ENCODE measurements at regions not wholly inside any gene's neighbourhood (a gene's known extent, or its start where the extent isn't known, plus 50 kb on each side); places are given as distances from the start of the nearest gene placed in this dataset.

DNA sequence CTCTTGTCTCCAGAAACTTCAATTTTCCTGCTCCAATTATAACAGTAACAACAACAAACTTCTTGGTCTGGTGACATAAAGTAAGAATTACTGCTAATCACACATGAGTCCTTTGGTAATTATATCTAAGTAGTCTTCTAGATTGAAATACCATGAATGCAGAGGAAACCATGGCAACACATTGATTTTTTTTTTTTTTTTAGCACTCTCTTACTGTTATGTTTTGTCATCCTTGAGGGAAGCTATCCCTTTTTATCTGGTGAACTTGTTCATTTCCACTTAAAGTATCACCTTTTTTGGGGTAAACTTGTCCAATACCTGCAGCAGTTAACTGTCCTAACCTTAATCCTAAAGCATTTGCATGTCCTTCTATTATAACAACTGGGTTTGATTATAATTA is 256.3 kb downstream of the B3GLCT start:
- Histone ChIP-seq H3K27me3 (ENCODE audit: low read length) (peaks cover 1% of the 10 kb centered on the region; the same call in 1 of the 2 replicates), H3K4me1 (ENCODE audit: insufficient read depth, low read length) (no peaks in the 10 kb centered on the region), H4K20me1 (ENCODE audit: low read length) (no peaks in the 10 kb centered on the region), H3K27ac (ENCODE audit: low read length) (no peak overlapping the region), H2AFZ (ENCODE audit: low read length) (no peak overlapping the region), H3K4me3 (ENCODE audit: low read length) (no peak overlapping the region), H3K36me3 (ENCODE audit: low read depth, low read length) (no peaks in the 10 kb centered on the region), H3K9me2 (replicated peaks; ENCODE audit: low read length) (no peaks in the 10 kb centered on the region), H3K4me2 (ENCODE audit: low read length) (no peak overlapping the region), H3K79me2 (ENCODE audit: low read length) (no peaks in the 10 kb centered on the region), H3K9ac (ENCODE audit: low read length) (no peak overlapping the region), H3K9me3 (ENCODE audit: low read length) (no peaks in the 10 kb centered on the region), H3F3A (ENCODE audit: low read length, unreplicated experiment) (no peaks in the 10 kb centered on the region)
- intact Hi-C loops (cut with micrococcal nuclease) = no loop called here
- BruUV-seq (replicated peaks) = no TSS peak
- ChIA-PET CTCF (no interaction called here), POLR2A (ENCODE audit: unreplicated experiment) (no interaction called here)
- DNase-seq (no peak), ATAC-seq (no peak)
- TF ChIP-seq, protein P1, sequence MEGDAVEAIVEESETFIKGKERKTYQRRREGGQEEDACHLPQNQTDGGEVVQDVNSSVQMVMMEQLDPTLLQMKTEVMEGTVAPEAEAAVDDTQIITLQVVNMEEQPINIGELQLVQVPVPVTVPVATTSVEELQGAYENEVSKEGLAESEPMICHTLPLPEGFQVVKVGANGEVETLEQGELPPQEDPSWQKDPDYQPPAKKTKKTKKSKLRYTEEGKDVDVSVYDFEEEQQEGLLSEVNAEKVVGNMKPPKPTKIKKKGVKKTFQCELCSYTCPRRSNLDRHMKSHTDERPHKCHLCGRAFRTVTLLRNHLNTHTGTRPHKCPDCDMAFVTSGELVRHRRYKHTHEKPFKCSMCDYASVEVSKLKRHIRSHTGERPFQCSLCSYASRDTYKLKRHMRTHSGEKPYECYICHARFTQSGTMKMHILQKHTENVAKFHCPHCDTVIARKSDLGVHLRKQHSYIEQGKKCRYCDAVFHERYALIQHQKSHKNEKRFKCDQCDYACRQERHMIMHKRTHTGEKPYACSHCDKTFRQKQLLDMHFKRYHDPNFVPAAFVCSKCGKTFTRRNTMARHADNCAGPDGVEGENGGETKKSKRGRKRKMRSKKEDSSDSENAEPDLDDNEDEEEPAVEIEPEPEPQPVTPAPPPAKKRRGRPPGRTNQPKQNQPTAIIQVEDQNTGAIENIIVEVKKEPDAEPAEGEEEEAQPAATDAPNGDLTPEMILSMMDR (conservative IDR thresholded peaks at IDR 0.05; ENCODE audit: low read depth, low read length) = no peak
- no peak for TF ChIP-seq EZH2phosphoT487 (IDR thresholded peaks at IDR 0.05; ENCODE audit: borderline replicate concordance, low read length)
- no peak for TF ChIP-seq EZH2 (IDR thresholded peaks at IDR 0.05; ENCODE audit: low read length, unreplicated experiment)

DNA sequence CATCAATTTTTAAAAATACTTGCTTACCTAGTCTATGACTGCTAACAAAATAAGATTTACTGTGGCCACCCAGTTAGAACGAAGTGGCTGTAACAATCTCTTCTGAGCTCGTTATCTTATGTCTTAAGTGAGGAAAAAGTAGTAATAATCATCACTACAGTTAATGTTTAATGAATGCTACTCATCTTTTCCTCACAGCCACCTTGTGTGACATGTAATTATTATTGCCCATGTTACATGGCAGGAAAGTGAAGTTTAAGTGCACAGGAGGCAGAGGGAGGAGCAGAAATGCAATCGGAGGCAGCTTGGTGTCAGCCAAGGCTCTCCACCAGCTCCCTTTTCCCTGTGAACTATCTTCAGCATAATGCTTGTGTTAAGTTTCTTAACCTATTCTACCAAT is 260.3 kb downstream of the B3GLCT start:
- no peak overlapping the region for H3K9ac ChIP-seq (ENCODE audit: low read length)
- POLR2A ChIA-PET (ENCODE audit: unreplicated experiment) = no interaction called here

DNA sequence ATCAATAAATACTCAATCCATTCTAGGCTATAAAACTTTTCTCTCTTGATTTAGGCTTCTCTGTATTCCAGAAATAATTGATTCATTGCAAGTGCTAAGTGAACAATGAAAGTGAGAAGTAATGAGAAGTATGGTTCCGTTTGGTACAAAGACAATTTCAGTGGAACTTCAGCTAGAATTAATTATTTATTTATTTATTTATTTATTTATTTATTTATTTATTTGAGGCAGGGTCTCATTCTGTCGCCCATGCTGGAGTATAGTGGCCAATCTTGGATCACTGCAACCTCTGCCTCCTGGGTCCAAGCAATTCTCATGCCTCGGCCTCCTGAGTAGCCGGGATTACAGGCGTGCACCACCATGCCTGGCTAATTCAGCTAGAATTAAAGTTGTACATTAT is 262.1 kb downstream of the B3GLCT start:
- H3K4me2 ChIP-seq (ENCODE audit: low read length) = no peak overlapping the region
- H2AFZ ChIP-seq (ENCODE audit: low read length) = no peak overlapping the region
- no peaks in the 10 kb centered on the region for H3K9me3 ChIP-seq (ENCODE audit: low read length)
- H3K4me3 ChIP-seq (ENCODE audit: low read length) = no peak overlapping the region
- TF ChIP-seq EZH2 (IDR thresholded peaks at IDR 0.05; ENCODE audit: low read length, unreplicated experiment) (no peak), EZH2phosphoT487 (IDR thresholded peaks at IDR 0.05; ENCODE audit: borderline replicate concordance, low read length) (no peak)
- TF ChIP-seq, protein P1 (conservative IDR thresholded peaks at IDR 0.05; ENCODE audit: low read depth, low read length) = no peak
- no peaks in the 10 kb centered on the region for H3K4me1 ChIP-seq (ENCODE audit: insufficient read depth, low read length)
- no peak for DNase-seq
- H3K9ac ChIP-seq (ENCODE audit: low read length) = no peak overlapping the region
- no peak for ATAC-seq
- H3K79me2 ChIP-seq (ENCODE audit: low read length) = no peaks in the 10 kb centered on the region
- no peaks in the 10 kb centered on the region for H4K20me1 ChIP-seq (ENCODE audit: low read length)
- no TSS peak for BruUV-seq (replicated peaks)
- no peaks in the 10 kb centered on the region for H3K9me2 ChIP-seq (replicated peaks; ENCODE audit: low read length)
- H3K27me3 ChIP-seq (ENCODE audit: low read length) = peaks cover 29% of the 10 kb centered on the region
- intact Hi-C loops (cut with micrococcal nuclease) = no loop called here
- H3K36me3 ChIP-seq (ENCODE audit: low read depth, low read length) = no peaks in the 10 kb centered on the region
- H3K27ac ChIP-seq (ENCODE audit: low read length) = no peak overlapping the region
- ChIA-PET CTCF (no interaction called here), POLR2A (ENCODE audit: unreplicated experiment) (no interaction called here)
- H3F3A ChIP-seq (ENCODE audit: low read length, unreplicated experiment) = no peaks in the 10 kb centered on the region

More for the DNA sequence above, 260.3 kb downstream of the B3GLCT start:
- Histone ChIP-seq H3K4me1 (ENCODE audit: insufficient read depth, low read length) (no peaks in the 10 kb centered on the region), H3K9me3 (ENCODE audit: low read length) (no peaks in the 10 kb centered on the region), H2AFZ (ENCODE audit: low read length) (no peak overlapping the region), H3K9me2 (replicated peaks; ENCODE audit: low read length) (no peaks in the 10 kb centered on the region), H3K4me3 (ENCODE audit: low read length) (no peak overlapping the region), H3F3A (ENCODE audit: low read length, unreplicated experiment) (no peaks in the 10 kb centered on the region), H3K79me2 (ENCODE audit: low read length) (no peaks in the 10 kb centered on the region), H3K27ac (ENCODE audit: low read length) (no peak overlapping the region), H4K20me1 (ENCODE audit: low read length) (no peaks in the 10 kb centered on the region), H3K36me3 (ENCODE audit: low read depth, low read length) (no peaks in the 10 kb centered on the region), H3K27me3 (ENCODE audit: low read length) (peaks cover 13% of the 10 kb centered on the region), H3K4me2 (ENCODE audit: low read length) (no peak overlapping the region)
- CTCF ChIA-PET = no interaction called here
- no TSS peak for BruUV-seq (replicated peaks)
- no peak for ATAC-seq
- TF ChIP-seq, protein P1 (conservative IDR thresholded peaks at IDR 0.05; ENCODE audit: low read depth, low read length) = no peak
- TF ChIP-seq EZH2 (IDR thresholded peaks at IDR 0.05; ENCODE audit: low read length, unreplicated experiment) (no peak), EZH2phosphoT487 (IDR thresholded peaks at IDR 0.05; ENCODE audit: borderline replicate concordance, low read length) (no peak)
- no peak for DNase-seq
- intact Hi-C loops (cut with micrococcal nuclease) = no loop called here
